GM19397 (cell line): ENCODE measurements at regions not wholly inside any gene's neighbourhood (a gene's known extent, or its start where the extent isn't known, plus 50 kb on each side); places are given as distances from the start of the nearest gene placed in this dataset.
A peak's percentile ranks its signal among the peaks of the same experiment; 100 is the strongest.

Source experiments
- ATAC-seq: cut with Tn5 transposase; IDR thresholded peaks from one replicate; pipeline ENCODE4 v1.9.1; 2021; ENCODE audit warnings: mild to moderate bottlenecking, moderate library complexity; ENCODE audit not compliant: unreplicated experiment

DNA sequence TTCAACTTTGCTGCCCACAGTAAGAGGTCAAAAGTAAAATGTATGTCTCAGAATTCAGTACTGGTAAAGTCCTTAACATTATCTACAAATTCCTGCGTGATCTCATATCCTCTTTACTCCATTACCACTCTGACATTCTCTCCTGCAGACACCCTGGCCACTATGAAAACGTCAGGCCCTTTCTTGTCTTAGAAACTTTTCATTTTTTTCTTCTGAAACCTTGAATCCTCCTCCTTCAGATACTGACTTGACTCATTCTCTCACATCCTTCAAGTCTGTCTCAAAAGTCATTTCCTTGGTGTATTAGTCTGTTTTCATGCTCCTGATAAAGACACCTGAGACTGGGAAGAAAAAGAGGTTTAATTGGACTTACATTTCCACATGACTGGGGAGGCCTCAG lies 262.3 kb downstream of the POU4F1 start:
- ATAC-seq = no peak

DNA sequence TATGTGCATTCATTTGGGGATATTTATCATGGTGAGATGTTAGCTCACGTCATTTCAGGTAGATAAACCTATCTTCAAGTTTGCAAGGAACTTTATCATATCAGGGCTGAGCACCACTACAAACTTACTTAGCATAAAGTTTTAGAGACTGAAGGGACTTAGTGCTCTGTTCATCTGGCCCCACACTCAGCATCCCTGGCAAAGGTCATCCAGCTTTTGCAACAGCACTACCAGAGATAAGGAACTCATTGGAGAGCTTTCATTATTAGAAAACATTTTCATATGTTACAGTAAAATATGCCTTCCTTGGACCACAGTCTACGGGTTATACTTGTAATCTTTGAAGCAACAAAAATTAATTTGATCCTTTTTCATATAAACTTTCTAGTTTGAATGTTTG lies 263.4 kb downstream of the POU4F1 start:
- no peak for ATAC-seq

- ATAC-seq = no peak
Measured at GRCh38 chr13:78334059-78334458, 269.3 kb downstream of the POU4F1 start.

GRCh38 chr13:78326633-78327032 lies 276.7 kb downstream of the POU4F1 start:
- ATAC-seq = no peak

GRCh38 chr13:78325585-78325984 lies 277.8 kb downstream of the POU4F1 start:
- no peak for ATAC-seq

DNA sequence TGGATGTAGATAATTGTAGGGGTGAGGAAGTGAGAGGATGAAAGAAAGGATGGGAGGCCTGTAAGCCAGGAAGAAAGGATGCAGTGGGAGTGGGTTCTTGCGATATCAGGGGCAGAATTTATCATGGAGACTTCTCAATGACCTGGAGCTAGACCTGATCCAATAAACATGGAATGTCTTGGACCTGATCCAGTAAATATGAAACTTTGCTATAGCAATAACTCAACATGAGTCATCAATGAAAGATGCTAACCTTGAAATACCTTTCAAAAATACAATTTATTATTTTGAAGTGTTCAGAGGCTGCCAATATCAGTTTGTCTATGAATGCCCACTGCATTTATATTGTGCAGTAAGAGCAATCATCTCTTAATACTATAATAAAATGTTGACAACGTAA lies 279.5 kb downstream of the POU4F1 start:
- ATAC-seq = no peak

GRCh38 chr13:78323040-78323439 lies 280.3 kb downstream of the POU4F1 start:
- ATAC-seq = no peak

GRCh38 chr13:78319101-78319627 lies 284.2 kb downstream of the POU4F1 start:
- no peak for ATAC-seq

GRCh38 chr13:78317030-78317429 lies 286.3 kb downstream of the POU4F1 start:
- ATAC-seq = no peak

GRCh38 chr13:78309497-78310180 lies 293.7 kb downstream of the POU4F1 start:
- ATAC-seq = peak; percentile 85

- ATAC-seq = no peak
Measured at GRCh38 chr13:78306519-78307206, 296.7 kb downstream of the POU4F1 start.

- no peak for ATAC-seq
Measured at GRCh38 chr13:78305171-78305570, 298.2 kb downstream of the POU4F1 start.

DNA sequence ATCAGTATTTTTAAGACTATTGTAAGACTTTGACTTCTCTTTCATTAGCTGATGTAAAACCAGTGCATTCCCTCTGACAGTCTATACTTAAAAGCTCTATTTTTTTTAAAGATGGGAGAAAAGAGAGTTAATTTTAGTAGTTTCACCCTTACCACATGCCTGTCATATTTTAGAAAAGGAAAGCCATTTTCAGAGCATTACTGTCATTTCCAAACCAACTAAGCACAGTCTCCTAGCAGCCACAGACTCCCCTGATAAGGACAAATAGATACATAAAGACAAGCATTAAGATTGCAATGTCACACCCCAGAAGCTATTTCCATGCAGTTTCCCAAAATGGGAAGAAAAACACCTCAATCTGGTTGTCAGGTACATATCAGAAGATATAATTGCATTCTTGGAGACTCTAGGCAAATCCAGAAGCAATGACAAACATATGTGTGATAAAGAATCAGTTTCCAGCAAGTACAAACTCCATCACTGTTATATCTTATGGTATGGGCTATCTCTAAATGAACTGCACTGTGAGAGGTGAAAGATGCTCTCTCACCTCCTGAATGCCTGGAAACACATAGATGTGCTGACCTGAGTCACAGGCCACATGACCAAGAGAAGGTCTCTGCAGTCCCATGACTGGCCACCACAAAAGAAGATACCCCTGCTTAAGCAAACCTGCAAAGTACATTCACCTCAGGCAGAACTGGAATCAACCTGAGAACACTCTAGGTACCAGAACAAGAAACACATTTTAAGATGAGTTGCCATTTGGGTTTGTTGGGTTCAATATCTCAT lies 303.3 kb downstream of the POU4F1 start:
- ATAC-seq = no peak

DNA sequence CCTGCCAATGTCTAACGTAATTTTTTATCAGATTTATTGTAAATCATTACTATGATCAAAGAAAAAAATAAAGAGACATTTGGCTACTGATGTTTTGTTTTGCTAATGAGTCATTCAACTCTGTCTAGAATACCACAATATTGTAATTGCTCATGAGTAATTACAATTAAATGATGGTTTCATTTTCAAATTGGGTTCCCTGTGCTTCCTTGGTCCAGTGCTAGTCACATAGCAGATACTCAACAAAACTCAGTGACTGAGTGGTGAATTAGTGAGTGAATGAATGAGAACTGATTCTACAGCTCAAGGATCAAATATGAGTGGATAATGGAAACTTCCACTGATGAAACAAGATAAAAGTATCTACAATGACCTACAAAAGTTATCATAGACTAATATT lies 304.7 kb downstream of the POU4F1 start:
- no peak for ATAC-seq

- ATAC-seq = no peak
Measured at GRCh38 chr13:78286748-78287147, 316.6 kb downstream of the POU4F1 start.

GRCh38 chr13:78265098-78265497 lies 338.3 kb downstream of the POU4F1 start:
- ATAC-seq = no peak

- ATAC-seq = no peak
Measured at GRCh38 chr13:78258304-78258703, 339.7 kb upstream of the EDNRB start.

DNA sequence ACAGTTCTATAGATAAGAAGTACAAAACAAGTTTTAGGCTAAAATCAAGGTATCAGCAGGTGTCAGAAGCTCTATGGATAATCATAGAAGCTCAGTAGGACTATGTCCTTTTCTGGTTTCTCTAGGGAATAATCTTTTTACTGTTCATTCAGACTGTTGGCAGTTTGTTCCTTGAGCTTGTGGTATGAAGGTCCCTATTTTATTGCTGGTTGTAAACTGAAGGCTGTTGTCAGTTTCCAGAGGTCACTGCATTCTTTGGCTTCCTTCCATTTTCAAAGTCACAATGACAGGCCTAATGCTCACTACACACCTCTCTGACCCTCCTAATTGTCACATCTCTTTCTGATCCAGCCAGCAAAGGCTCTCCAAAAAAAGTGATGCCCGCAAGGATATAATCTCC lies 337.9 kb upstream of the EDNRB start:
- ATAC-seq = no peak

DNA sequence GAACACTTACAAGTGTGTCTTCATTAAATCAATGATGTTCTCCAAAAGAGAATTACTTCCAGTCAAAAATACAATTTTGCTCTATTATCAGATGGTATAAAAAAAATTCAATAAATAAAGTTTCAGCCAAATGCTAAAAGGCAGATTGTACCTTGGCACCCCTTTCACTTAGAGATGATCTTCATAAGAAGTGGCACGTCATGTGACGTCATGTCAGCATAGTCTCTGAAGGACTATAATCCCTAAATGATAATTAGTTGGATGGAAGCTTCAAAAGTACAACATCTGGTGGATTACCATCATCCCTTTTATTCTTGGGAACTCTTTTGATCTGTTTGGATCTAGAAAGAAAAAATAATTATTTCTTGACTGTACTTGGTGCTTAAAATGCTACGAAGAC lies 335.5 kb upstream of the EDNRB start:
- ATAC-seq = no peak

- ATAC-seq = no peak
Measured at GRCh38 chr13:78247362-78247761, 328.7 kb upstream of the EDNRB start.

DNA sequence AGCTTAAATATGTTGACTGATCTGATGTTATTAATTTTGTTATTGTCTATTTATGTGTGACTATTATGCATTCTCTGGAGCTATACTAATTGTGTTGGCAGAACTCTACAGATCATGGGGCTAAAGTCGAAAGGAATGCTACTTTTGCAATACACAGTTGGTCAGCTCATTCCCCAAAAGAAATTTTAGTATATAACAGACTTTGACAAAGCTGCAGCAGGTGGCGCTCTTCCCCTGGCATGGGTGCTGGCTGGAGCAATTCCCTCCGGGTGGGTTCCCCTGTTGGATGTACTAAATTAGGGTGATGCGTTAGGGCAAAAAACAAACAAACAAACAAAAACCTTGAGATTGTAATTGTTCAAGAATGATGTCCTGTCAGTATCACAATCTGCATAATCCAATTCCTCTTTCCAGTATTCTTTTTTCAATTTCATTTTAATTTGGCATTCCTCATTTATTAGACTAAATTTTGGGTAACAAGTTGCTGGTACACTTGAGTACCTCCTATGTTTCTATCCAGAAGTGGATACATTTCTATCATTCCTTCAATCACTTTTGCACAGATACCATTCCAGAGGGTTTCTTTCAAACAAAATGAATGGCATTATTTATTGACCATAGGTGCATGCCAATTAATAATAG lies 322.8 kb upstream of the EDNRB start:
- no peak for ATAC-seq
